Hippocampal formation (tissue), 2 donors: ENCODE measurements at regions not wholly inside any gene's neighbourhood (a gene's known extent, or its start where the extent isn't known, plus 50 kb on each side); places are given as distances from the start of the nearest gene placed in this dataset.
"Not testable (repeated sequence)": the region's sequence is repeated elsewhere in the genome, so short reads cannot be mapped to it uniquely, and the experiment has no call there.

Experiments
- DNase-seq, 2 donors: peaks; one replicate each; lab custom pipeline; 2025; lab: John Stamatoyannopoulos, UW

- no peak for DNase-seq
These were observed 177.5 kb upstream of the HSFY2 start for GRCh38 chrY:18951019-18951418.

- DNase-seq = no peak
These were observed 163.3 kb upstream of the HSFY2 start for GRCh38 chrY:18936831-18937230.

GRCh38 chrY:18919256-18919655 lies 145.7 kb upstream of the HSFY2 start:
- no peak for DNase-seq

- DNase-seq = no peak
These were observed 139.3 kb upstream of the HSFY2 start for GRCh38 chrY:18912846-18913245.

- DNase-seq = no peak
These were observed 136.3 kb upstream of the HSFY2 start for GRCh38 chrY:18909846-18910245.

GRCh38 chrY:18906198-18906597 lies 132.7 kb upstream of the HSFY2 start:
- not testable (repeated sequence) for DNase-seq

GRCh38 chrY:18904296-18904695 lies 130.8 kb upstream of the HSFY2 start:
- DNase-seq = no peak

- DNase-seq = no peak
These were observed 118.5 kb upstream of the HSFY2 start for GRCh38 chrY:18891994-18892393.

- DNase-seq = no peak
These were observed 116.0 kb upstream of the HSFY2 start for GRCh38 chrY:18889548-18889947.

- DNase-seq = no peak
These were observed 111.2 kb upstream of the HSFY2 start for GRCh38 chrY:18884748-18885147.

GRCh38 chrY:18869145-18869544 lies 95.6 kb upstream of the HSFY2 start:
- not testable (repeated sequence) for DNase-seq

- not testable (repeated sequence) for DNase-seq
These were observed 93.5 kb upstream of the HSFY2 start for GRCh38 chrY:18866887-18867551.

GRCh38 chrY:18860856-18861255 lies 87.3 kb upstream of the HSFY2 start:
- not testable (repeated sequence) for DNase-seq

GRCh38 chrY:18858484-18859191 lies 85.1 kb upstream of the HSFY2 start:
- not testable (repeated sequence) for DNase-seq

- not testable (repeated sequence) for DNase-seq
These were observed 81.6 kb upstream of the HSFY2 start for GRCh38 chrY:18855184-18855583.

- DNase-seq = not testable (repeated sequence)
These were observed 79.8 kb upstream of the HSFY2 start for GRCh38 chrY:18853323-18853722.

GRCh38 chrY:18836643-18837042 lies 63.1 kb upstream of the HSFY2 start:
- not testable (repeated sequence) for DNase-seq
